Mesenchymal stem cell (in vitro differentiated cells and primary cell): ENCODE measurements at regions not wholly inside any gene's neighbourhood (a gene's known extent, or its start where the extent isn't known, plus 50 kb on each side); places are given as distances from the start of the nearest gene placed in this dataset.

Source experiments
- DNase-seq: peaks from one replicate; pipeline ENCODE4 v3.0.0-alpha.2; 2013
- H2AFZ ChIP-seq: one replicate; pipeline ENCODE4 v1.6.1; 2013; ENCODE audit warnings: low read depth, mild to moderate bottlenecking, control low read depth, inconsistent platforms, low read length, moderate library complexity
- H2AK5ac ChIP-seq: 2 replicates; pipeline ENCODE4 v1.6.1; 2013; ENCODE audit warnings: low read length, moderate library complexity, mild to moderate bottlenecking, inconsistent platforms; ENCODE audit not compliant: severe bottlenecking
- H2BK120ac ChIP-seq: one replicate; pipeline ENCODE4 v1.6.1; 2013; ENCODE audit warnings: low read depth, mild to moderate bottlenecking, inconsistent platforms, low read length, moderate library complexity
- H2BK12ac ChIP-seq, 2 experiments: one replicate each; pipeline ENCODE4 v1.6.1; 2013; ENCODE audit warnings: inconsistent platforms in 2 of 2, low read length in 2 of 2, mild to moderate bottlenecking in 2 of 2, moderate library complexity in 2 of 2, control low read depth in 1 of 2
- H2BK15ac ChIP-seq: one replicate; pipeline ENCODE4 v1.6.1; 2013; ENCODE audit warnings: mild to moderate bottlenecking, low read depth, inconsistent platforms; ENCODE audit not compliant: poor library complexity, severe bottlenecking
- H2BK5ac ChIP-seq: 2 replicates; pipeline ENCODE4 v1.6.1; 2013; ENCODE audit warnings: low read depth, mild to moderate bottlenecking, low read length, control low read depth, inconsistent platforms; ENCODE audit not compliant: poor library complexity, severe bottlenecking
- H3K14ac ChIP-seq, 2 experiments: one replicate each; pipeline ENCODE4 v1.6.1; 2013; ENCODE audit warnings: inconsistent platforms in 2 of 2, low read length in 2 of 2, control low read depth in 1 of 2, mild to moderate bottlenecking in 1 of 2, moderate library complexity in 1 of 2
- H3K18ac ChIP-seq, 2 experiments: one replicate each; pipeline ENCODE4 v1.6.1; 2013; ENCODE audit warnings: inconsistent platforms in 2 of 2, low read length in 2 of 2, control low read depth in 1 of 2, low read depth in 1 of 2, mild to moderate bottlenecking in 1 of 2
- H3K23ac ChIP-seq, 2 experiments: one replicate each; pipeline ENCODE4 v1.6.1; 2013; ENCODE audit warnings: inconsistent platforms in 2 of 2, low read length in 2 of 2, mild to moderate bottlenecking in 2 of 2, moderate library complexity in 2 of 2, control low read depth in 1 of 2
- H3K27ac ChIP-seq: 2 replicates; pipeline ENCODE4 v1.5.1; 2013; ENCODE audit warnings: mild to moderate bottlenecking, moderate library complexity, low read length, control low read depth, inconsistent platforms; ENCODE audit not compliant: poor library complexity, severe bottlenecking
- H3K27me3 ChIP-seq, 2 experiments: 2 replicates each; pipeline versions ENCODE4 v1.6.1 to v1.7.0; 2013; ENCODE audit warnings: low read length in 2 of 2, mild to moderate bottlenecking in 2 of 2, moderate library complexity in 2 of 2, control low read depth in 1 of 2, inconsistent platforms in 1 of 2; ENCODE audit not compliant: control insufficient read depth in 1 of 2, insufficient read depth in 1 of 2
- H3K36me3 ChIP-seq, 2 experiments: 2 replicates each; pipeline versions ENCODE4 v1.6.1 to v1.7.0; 2013; ENCODE audit warnings: low read length in 2 of 2, control low read depth in 1 of 2, inconsistent platforms in 1 of 2, low read depth in 1 of 2, mild to moderate bottlenecking in 1 of 2; ENCODE audit not compliant: insufficient read depth in 2 of 2, control insufficient read depth in 1 of 2
- H3K4ac ChIP-seq, 2 experiments: one replicate each; pipeline ENCODE4 v1.6.1; 2013; ENCODE audit warnings: inconsistent platforms in 2 of 2, low read length in 2 of 2, mild to moderate bottlenecking in 2 of 2, moderate library complexity in 2 of 2, control low read depth in 1 of 2, low read depth in 1 of 2
- H3K4me1 ChIP-seq: 2 replicates; pipeline ENCODE4 v1.6.1; 2013; ENCODE audit warnings: low read depth, low read length, control low read depth; ENCODE audit not compliant: control insufficient read depth, insufficient read depth
- H3K4me2 ChIP-seq: 2 replicates; pipeline ENCODE4 v1.6.1; 2013; ENCODE audit warnings: low read length, mild to moderate bottlenecking, inconsistent platforms; ENCODE audit not compliant: poor library complexity, severe bottlenecking
- H3K4me3 ChIP-seq, 2 experiments: 2 replicates each; pipeline versions ENCODE4 v1.5.1 to v1.7.0; 2013; ENCODE audit warnings: low read length in 2 of 2, mild to moderate bottlenecking in 2 of 2, control low read depth in 1 of 2, low read depth in 1 of 2; ENCODE audit not compliant: insufficient read depth in 1 of 2
- H3K79me1 ChIP-seq: replicated peaks from 2 replicates; pipeline ENCODE4 v1.6.1; 2013; ENCODE audit warnings: mild to moderate bottlenecking, control low read depth, low read length, inconsistent platforms; ENCODE audit not compliant: poor library complexity, severe bottlenecking
- H3K9ac ChIP-seq: 2 replicates; pipeline ENCODE4 v1.7.0; 2013; ENCODE audit warnings: mild to moderate bottlenecking, low read length, moderate library complexity
- H3K9me3 ChIP-seq: 2 replicates; pipeline ENCODE4 v1.7.0; 2013; ENCODE audit warnings: mild to moderate bottlenecking, low read length; ENCODE audit not compliant: control insufficient read depth
- H4K8ac ChIP-seq: one replicate; pipeline ENCODE4 v1.6.1; 2013; ENCODE audit warnings: inconsistent platforms, mild to moderate bottlenecking, low read length, moderate library complexity
- H4K91ac ChIP-seq: one replicate; pipeline ENCODE4 v1.6.1; 2013; ENCODE audit warnings: mild to moderate bottlenecking, low read length, inconsistent platforms
- WGBS: methylation state at CpG from one replicate; pipeline ENCODE4 v1.1.7; 2013; ENCODE audit warnings: mixed read lengths; 5-methylcytosine and 5-hydroxymethylcytosine counted together

GRCh38 chr3:106631373-106632108 is 745.7 kb upstream of the CCDC54 start:
- H3K27ac ChIP-seq = no peak overlapping the region
- no peak overlapping the region for H3K18ac ChIP-seq
- WGBS = 97% methylated on average over 9 of the region's 11 CpGs
- H4K91ac ChIP-seq = no peak overlapping the region
- no peaks in the 10 kb centered on the region for H3K27me3 ChIP-seq
- no peak overlapping the region for H3K4ac ChIP-seq
- DNase-seq = no peak
- H3K4me3 ChIP-seq = no peak overlapping the region
- H3K9ac ChIP-seq = no peak overlapping the region
- no peak overlapping the region for H3K23ac ChIP-seq
- H3K79me1 ChIP-seq = no peaks in the 10 kb centered on the region
- no peak overlapping the region for H2BK5ac ChIP-seq
- no peaks in the 10 kb centered on the region for H3K36me3 ChIP-seq
- H2AFZ ChIP-seq = no peak overlapping the region
- no peak overlapping the region for H2BK15ac ChIP-seq
- H3K4me2 ChIP-seq = no peak overlapping the region
- H4K8ac ChIP-seq = no peak overlapping the region
- H3K9me3 ChIP-seq = no peaks in the 10 kb centered on the region
- no peak overlapping the region for H3K14ac ChIP-seq
- H2BK120ac ChIP-seq = no peak overlapping the region
- no peak overlapping the region for H2AK5ac ChIP-seq
- no peak overlapping the region for H2BK12ac ChIP-seq
- H3K4me1 ChIP-seq = peaks cover 2% of the 10 kb centered on the region

GRCh38 chr3:106635271-106635670 is 742.0 kb upstream of the CCDC54 start:
- no peaks in the 10 kb centered on the region for H3K9me3 ChIP-seq
- H2BK120ac ChIP-seq = no peak overlapping the region
- WGBS = no CpG with 5 or more reads among the region's 3 CpGs
- H2AK5ac ChIP-seq = no peak overlapping the region
- H3K4me3 ChIP-seq = peak overlapping the region in 1 of 2 experiments; percentile 9
- H3K36me3 ChIP-seq = no peaks in the 10 kb centered on the region
- H4K8ac ChIP-seq = no peak overlapping the region
- H3K23ac ChIP-seq = no peak overlapping the region
- no peak overlapping the region for H4K91ac ChIP-seq
- no peak overlapping the region for H2BK12ac ChIP-seq
- H2AFZ ChIP-seq = no peak overlapping the region
- DNase-seq = peak; percentile 56
- H3K27ac ChIP-seq = no peak overlapping the region
- peak overlapping the region; percentile 31 for H3K9ac ChIP-seq
- H3K14ac ChIP-seq = no peak overlapping the region
- no peak overlapping the region for H3K18ac ChIP-seq
- no peak overlapping the region for H3K4ac ChIP-seq
- H3K4me2 ChIP-seq = no peak overlapping the region
- no peaks in the 10 kb centered on the region for H3K27me3 ChIP-seq
- H3K79me1 ChIP-seq = no peaks in the 10 kb centered on the region
- no peak overlapping the region for H2BK5ac ChIP-seq
- no peak overlapping the region for H2BK15ac ChIP-seq
- no peaks in the 10 kb centered on the region for H3K4me1 ChIP-seq

- Histone ChIP-seq H3K27ac (no peak overlapping the region), H3K9ac (peak overlapping the region; percentile 31), H2BK120ac (no peak overlapping the region), H2BK15ac (no peak overlapping the region), H4K8ac (no peak overlapping the region), H3K36me3 (no peaks in the 10 kb centered on the region), H3K4ac (no peak overlapping the region), H3K27me3 (no peaks in the 10 kb centered on the region), H3K14ac (no peak overlapping the region), H3K4me2 (no peak overlapping the region), H3K79me1 (no peaks in the 10 kb centered on the region), H2AK5ac (no peak overlapping the region), H2BK5ac (no peak overlapping the region), H2BK12ac (no peak overlapping the region), H4K91ac (no peak overlapping the region), H3K4me1 (no peaks in the 10 kb centered on the region), H2AFZ (no peak overlapping the region), H3K18ac (no peak overlapping the region), H3K4me3 (no peak overlapping the region), H3K23ac (no peak overlapping the region), H3K9me3 (no peaks in the 10 kb centered on the region)
- 84% methylated on average over 3 of the region's 3 CpGs for WGBS
- DNase-seq = no peak
These were observed 741.4 kb upstream of the CCDC54 start for GRCh38 chr3:106635826-106636225.

- H2BK120ac ChIP-seq = no peak overlapping the region
- H3K9ac ChIP-seq = no peak overlapping the region
- no peak overlapping the region for H3K4me2 ChIP-seq
- H3K4ac ChIP-seq = no peak overlapping the region
- H3K18ac ChIP-seq = no peak overlapping the region
- H3K4me1 ChIP-seq = no peaks in the 10 kb centered on the region
- peaks cover 0 to 7% of the 10 kb centered on the region in 2 experiments for H3K36me3 ChIP-seq
- no peak overlapping the region for H2BK12ac ChIP-seq
- no peak overlapping the region for H2BK15ac ChIP-seq
- no peak overlapping the region for H2BK5ac ChIP-seq
- H3K9me3 ChIP-seq = no peaks in the 10 kb centered on the region
- no peaks in the 10 kb centered on the region for H3K27me3 ChIP-seq
- H2AFZ ChIP-seq = no peak overlapping the region
- H3K23ac ChIP-seq = no peak overlapping the region
- WGBS = 100% methylated on average over 1 of the region's 1 CpG
- H3K4me3 ChIP-seq = no peak overlapping the region
- H3K27ac ChIP-seq = no peak overlapping the region
- no peak overlapping the region for H4K91ac ChIP-seq
- no peak overlapping the region for H3K14ac ChIP-seq
- no peaks in the 10 kb centered on the region for H3K79me1 ChIP-seq
- DNase-seq = no peak
- H2AK5ac ChIP-seq = no peak overlapping the region
- no peak overlapping the region for H4K8ac ChIP-seq
These were observed 736.9 kb upstream of the CCDC54 start for GRCh38 chr3:106640353-106640752.
